GM18868 (cell line): ENCODE measurements at regions not wholly inside any gene's neighbourhood (a gene's known extent, or its start where the extent isn't known, plus 50 kb on each side); places are given as distances from the start of the nearest gene placed in this dataset.

ENCODE experiments used
- ATAC-seq: cut with Tn5 transposase; IDR thresholded peaks from one replicate; pipeline ENCODE4 v1.9.1; 2021; ENCODE audit warnings: mild to moderate bottlenecking, moderate library complexity; ENCODE audit not compliant: unreplicated experiment

DNA sequence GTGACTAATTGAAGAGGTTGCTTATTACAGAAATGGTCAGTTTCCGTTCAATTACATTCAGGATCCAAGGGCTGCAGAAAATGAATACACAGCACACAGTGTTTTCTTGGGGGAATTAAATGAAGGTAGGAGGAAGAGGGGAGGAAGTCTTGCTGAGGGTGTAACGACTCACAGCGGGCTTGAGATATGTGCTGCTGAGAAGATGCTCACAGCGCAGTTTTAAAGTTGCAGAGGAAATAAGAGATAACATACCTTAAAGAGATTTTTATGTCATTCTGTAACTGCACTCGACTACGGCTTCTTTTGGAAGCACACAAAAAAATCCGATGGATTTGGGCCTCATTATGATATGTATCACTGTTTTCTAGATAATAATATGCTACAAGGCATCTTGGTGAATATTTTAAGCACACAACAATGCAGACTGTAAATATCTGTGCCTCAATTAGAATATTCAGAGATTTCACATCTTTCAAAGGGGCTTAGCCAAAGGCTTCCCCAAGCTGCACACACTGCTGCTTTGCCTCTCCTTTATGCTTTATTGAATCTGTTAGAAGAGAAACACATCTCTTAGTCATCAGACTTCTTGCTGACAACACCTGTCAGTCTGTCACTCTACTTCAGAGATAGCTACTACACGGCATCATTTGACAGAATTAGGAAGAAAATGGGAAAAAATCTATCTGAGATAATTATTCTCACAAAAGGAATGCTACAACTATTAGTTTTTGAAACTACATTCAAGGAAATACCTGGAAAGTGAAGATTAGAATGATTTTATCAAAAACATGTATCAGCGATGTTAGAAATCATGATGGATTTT, 773.2 kb downstream of the OTOL1 start:
- ATAC-seq: no peak

DNA sequence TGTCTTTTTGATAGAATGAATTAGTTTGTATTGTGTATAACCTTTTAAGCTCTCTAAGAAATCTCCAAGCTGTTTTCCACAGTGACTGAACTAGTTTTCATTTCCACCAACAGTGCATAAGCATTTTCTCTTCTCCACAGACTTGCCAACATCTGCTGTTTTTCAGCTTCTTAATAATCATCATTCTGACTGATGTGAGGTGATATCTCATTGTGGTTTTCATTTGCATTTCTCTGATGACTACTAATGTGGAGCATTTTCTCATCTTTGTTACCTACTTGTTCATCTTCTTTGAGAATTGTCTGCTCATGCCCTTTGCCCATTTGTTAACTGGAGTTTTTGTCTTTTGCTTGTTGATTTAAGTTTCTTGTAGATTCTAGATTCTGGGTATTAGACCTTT, 777.5 kb downstream of the OTOL1 start:
- no peak for ATAC-seq

DNA sequence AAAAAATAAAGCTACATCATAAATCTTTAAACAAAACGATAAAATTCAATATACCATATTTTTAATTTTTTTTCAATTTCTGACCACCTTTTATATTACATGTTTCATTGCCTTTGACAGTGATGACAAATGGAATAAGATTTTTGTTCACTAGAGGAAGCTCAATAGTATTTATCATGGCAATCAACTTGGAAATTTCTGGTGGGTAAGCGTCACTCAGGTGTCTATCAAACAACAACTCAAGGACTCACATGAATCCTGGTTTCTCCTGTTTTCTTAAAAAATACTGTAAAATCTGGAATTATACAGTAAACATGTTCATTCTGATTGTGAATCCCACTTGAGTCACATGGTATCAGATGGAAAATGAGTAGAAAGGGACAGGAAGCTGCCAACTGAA, 782.2 kb downstream of the OTOL1 start:
- no peak for ATAC-seq

DNA sequence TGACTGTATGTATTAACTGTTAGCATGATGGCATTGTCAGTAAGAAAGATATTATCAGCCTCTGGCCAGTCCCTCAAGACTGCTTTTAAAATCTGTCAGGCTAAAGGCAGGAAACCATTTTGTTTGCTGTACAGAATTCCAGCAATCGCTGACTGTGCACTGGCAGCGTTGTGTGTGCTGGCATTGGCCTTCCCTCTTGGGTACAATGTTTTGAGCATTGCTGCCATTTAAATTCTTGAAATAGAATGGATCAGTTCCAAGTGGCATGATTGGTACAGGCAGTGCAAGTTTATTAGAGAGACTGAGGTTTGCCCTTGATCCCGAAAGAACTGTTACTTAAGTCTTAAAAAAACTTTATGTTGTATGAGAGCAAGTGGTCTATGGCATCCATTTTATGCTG, 788.7 kb downstream of the OTOL1 start:
- ATAC-seq: no peak

DNA sequence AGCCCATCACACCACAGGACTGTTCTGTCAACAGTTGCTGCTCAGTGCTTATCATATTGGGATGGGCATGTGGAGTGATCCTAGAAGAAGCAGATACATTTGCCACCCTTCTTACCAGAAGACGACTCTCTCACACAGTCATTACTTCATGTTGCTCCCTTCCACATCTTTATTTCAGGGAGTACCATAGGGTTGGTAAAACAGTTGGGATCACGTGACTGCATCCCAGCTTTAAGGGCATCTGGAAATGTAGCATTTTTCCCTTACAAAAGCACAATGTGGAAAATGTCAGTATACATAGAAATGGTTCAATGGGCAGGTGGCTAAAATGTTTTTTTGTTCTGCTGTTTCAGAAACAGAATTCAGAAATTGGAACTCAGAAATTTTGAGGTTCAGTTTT, 791.0 kb downstream of the OTOL1 start:
- ATAC-seq: no peak

DNA sequence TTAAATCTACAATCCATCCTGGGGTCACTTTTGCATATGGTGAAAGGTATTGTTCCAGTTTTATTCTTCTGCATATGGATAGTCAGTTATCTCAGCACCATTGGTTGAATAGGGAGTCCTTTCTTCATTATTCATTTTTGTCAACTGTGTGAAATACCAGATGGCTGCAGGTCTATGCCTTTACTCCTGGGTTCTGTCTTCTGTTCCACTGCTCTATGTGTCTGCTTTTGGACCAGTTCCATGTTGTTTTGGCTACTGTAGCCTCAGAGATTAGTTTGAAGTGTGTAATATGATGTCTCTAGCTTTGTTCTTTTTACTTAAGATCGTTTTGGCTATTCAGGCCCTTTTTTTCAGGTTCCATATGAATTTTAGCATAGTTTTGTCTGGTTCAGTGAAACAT, 795.8 kb downstream of the OTOL1 start:
- ATAC-seq: no peak

DNA sequence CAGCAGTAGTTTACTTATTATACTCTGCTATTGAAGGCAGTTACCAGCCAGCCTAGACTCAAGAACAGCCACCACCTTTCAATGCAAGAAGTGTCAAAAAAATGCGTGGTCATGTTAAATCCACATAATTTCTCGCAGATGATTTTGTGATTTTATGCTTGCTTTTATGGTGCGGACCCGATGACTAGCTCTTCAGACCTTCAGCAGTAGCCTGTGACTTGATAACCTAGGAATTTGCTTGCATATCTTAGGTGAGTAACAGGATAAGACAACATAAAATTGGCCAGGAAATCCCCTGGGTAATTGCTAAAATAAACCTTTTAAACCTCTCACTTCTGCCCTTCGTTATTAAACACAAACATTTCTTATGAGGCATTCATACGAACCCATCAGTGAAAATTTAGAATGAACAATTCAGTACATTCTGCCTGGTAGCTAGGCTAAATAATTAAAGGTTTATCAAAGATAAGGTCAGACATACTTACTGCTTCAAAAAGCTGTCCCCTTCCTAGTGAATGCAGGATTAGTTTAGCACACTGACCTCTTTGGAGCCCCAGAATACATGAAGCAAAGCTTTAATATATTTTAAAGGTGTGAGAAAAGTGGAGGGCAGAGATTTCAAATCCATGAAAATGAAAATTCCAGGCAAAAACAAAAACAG, 798.8 kb downstream of the OTOL1 start:
- ATAC-seq: no peak

DNA sequence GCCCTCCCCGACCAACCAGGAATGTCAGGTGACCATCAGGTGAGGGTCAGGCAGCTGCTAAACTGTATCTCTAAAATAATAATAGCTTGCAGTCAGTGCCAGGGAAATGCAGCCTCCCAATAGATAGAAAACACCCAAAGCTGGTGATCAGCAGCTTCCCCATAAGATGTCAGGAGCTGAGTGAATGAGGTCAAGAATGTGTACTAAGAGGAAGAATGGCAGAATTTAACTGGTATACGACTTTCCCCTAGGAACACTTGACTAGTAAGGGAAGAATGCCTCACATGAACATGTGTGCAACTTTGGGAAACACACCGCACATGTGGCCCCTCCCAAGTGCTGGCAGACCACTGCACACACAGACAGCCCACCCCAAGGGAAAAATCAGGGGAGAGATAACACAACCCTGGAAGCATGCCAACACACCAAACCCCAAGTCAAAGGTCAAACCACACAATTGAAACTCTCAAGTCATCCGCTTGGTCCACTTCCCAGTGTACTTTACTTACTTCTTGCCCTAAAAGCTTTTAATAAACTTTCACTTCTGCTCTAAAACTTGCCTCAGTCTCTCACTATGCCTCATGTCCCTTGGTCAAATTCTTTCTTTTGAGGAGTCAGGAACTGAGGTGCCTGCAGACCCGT, 806.5 kb downstream of the OTOL1 start:
- ATAC-seq: peak; percentile 76

DNA sequence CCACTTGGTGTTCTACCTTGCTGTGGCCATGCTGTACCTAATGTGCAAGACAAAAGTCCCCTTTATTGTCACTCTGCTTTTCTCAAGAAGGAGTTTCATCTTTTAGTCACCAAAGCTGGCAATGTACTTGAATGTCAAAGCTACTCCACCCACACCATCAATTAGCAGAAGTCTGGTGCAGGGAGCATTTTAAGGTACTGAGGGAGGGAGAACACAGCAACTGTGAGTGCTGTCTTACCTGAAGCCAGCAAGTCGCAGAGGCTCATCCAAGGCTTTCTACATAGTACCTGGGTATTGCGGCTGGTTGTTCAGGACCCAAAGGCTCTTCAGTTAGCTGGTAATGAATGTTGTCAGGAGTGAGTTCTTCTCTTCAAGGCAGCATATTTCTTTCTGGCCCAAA, 820.4 kb downstream of the OTOL1 start:
- ATAC-seq: no peak

DNA sequence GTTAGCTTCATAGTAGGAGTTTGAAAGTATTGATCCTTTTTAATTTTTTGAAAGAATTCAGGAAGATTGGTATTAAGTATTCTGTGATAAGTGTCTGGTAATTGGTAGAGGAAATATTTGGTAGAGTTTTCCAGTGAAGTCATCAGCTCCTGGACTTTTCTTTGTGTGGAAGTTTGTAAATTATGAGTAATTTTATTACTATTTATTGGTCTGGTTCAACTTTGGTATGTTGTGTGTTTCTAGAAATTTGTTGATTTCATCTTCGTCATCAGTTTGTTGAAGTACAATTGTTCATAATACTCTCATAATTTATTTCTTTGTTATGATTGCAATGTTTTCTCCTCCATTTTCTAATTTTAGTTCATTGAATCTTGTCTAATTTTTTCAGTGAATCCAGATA, 832.0 kb downstream of the OTOL1 start:
- no peak for ATAC-seq

DNA sequence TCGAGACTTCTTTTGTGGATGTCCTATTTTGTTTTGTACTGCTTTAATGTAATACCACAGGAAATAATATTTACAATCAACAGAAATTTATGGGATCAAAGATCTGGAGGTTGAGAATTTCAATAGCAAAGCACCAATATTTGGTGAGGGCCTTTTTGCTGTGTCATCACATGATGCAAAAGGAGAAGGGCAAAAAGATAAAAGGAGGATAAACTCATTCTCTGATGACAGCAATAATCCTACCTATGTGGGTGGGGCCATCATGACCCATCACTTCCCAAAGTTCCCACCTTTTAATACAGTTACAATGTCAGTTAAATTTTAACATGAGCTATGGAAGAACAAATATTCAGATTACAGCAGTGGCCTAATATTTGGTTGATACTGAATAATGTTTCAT, 832.9 kb downstream of the OTOL1 start:
- ATAC-seq: no peak

DNA sequence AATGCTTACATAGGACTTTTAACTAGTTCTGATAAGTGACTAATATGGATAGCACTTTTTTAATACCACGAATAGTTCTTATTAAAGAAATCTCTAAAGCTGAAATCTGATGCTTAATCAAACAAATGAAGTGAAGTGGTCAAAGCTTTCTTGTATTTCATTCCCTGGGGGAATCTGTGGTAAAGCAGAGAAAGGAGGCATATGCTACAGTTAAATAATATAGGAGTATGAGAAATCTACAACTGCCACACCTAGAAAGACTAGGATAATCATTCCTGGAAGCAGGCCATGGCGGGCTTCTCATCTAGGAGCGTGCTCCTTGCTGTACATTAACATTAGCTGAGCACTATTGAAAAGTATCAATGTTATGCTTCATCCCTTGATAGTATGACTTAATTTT, 835.7 kb downstream of the OTOL1 start:
- no peak for ATAC-seq

DNA sequence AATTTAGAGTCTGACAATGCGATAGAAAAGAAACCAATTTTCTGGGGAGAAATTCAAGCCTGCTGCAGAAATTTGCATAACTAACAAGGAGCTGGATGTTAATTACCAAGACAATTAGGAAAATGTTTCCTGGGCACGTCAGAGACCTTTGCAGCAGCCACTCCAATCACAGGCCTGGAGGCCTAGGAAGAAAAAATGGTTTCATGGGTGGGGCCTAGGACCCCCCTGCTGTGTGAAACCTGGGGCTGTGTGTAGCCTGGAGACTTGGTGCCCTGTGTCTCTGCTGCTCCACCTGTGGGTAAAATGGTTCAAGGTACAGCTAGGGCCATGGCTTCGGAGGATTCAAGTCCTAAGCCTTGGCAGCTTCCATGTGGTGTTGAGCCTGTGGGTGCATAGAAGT, 837.9 kb downstream of the OTOL1 start:
- ATAC-seq: no peak

DNA sequence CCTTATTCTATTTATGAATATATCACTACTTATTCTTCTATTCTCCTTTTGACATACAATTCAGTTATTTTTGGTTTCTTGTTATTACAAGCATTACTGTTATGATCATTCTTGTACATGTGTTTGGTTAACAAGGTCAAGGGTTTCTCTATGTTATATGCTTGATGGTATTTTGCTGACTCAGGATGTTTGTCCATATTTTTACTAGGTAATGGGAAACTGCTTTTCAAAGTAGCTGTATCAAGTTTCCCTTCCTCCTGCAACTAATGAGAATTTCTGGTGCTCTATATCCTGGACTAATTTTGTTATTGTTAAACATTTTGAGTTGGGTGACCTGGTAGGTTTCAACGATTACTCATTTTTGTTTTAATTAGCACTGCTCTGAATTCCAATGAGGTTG, 841.0 kb downstream of the OTOL1 start:
- no peak for ATAC-seq

DNA sequence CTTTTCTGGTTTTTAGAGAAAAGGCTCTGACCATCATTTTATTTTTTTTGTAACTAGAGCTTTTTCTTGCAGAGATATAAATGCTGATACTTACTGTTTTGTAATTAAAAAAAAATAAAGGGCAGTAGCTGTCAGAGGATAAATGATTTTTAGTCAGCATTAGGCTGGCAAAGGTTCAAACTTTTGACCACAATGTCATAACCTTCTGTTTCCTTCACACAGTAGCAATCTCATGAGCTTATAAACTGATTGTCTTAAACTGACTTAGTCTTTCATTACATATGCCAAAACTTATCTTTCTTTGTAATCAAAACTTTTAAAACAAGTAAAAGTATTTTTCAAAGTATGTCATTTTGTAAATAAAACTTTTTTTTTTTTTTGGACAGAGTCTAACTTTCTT, 841.9 kb downstream of the OTOL1 start:
- no peak for ATAC-seq

DNA sequence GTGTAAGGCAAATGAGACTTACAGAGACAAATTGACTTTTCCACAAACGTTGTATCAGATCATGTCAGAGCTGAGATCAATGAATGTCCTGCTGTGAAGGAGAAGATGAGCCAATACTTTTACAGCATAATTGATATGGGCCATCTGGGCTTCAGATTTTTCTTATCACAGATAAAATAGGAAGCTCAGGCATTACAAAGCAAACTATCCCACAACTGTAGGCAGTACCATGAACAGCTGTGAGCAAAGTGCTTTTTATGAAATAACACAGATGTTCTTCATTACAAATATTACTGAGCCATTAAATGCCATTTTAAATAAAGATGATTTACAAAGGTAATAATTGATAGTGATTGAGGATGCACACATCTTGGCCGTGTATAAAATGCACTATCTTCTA, 852.3 kb downstream of the OTOL1 start:
- no peak for ATAC-seq

DNA sequence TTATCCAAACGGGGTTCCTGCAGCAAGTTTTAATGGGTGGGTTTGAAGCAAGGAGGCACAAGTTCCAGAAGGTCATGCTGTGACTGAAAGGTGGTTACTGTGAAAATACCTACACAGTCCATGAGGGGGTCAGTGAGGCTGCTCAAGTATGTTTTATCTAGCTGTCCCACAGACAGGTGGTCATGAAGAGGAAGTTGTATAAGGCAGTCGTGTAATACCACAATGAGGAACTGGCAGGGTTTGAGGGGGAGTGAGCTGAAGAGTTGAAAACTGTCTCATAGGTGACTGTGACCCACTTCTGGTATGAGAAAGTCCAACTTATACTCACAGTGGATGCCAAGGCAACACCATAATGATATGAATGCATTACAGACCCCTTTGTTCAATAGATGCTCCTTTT, 856.8 kb downstream of the OTOL1 start:
- ATAC-seq: no peak

DNA sequence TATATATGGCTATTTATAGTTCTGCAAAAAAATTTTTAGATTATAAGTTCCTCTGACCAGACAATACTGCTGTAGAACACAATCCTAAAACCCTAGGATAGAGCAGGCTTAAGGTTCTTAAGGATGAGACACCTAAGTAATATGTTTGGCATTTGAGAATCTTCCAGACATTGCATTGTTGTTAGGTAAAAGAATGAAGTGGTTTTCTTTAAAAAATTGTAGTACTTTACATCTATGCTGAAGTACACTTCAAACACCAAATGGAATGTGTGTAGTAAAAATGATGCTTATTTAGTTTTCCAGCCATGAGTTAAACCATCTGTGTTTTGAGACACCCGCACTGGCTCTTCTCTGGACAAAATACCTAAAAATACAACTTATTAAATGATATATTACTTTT, 857.7 kb downstream of the OTOL1 start:
- ATAC-seq: no peak

DNA sequence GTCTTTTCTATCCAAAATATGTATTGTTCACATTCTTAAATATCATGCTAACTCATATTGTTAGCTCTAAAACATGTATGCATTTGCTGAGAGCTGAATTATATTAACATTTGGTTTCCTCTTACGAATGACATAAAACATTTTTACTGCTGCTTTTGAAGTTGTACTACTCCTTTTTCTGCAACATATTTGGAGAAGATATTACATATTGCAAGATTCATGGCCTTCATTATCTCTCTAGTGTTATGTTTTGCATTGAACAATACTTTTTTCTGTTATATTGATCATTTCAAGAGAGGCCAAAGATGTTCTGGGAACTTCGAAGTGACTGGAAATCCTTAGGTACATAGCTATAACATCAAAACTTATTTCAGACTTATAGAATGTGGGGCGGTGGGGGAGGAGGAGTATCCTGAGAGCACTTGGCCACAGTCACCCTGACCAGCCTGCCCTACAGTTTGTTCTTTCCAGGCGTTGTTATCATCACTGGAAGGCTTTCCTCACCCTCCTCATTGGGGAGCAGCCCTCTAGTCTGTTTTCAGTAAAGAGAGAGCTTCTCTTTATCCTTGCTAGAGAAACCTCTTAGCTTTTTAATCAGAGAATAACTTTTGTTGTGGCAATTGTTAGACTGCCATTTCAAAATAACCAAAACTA, 868.6 kb downstream of the OTOL1 start:
- no peak for ATAC-seq

DNA sequence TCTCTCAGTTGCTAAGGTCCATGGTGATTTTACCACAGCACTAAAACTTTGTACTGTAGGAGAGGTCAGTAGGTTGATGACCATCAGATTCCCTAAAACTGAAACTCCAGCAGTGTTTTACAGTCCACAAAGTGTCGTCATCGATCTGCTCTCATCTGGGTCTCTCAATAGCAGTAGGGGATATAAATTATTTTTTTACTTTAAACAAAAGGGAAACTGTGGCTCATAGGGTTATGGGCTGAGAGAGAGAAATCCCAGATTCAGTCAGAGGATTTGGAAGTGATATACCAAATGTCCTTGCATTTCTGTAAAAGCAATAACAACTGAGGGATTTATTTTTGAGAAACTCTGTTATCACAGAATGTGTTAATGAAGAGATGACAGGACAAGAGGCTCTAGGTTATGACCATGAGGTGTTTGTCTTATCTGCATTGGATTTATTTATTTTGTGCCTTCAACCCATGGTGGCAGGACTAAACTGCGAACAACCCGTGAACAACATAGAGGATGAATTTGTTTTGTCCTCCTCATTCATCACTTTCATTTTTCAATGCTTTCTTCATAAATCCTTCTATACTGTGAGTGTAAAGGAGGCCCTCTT, 869.7 kb downstream of the OTOL1 start:
- ATAC-seq: no peak
